ENCODE measurements at regions not wholly inside any gene's neighbourhood (a gene's known extent, or its start where the extent isn't known, plus 50 kb on each side); places are given as distances from the start of the nearest gene placed in this dataset.
"Not testable (repeated sequence)": the region's sequence is repeated elsewhere in the genome, so short reads cannot be mapped to it uniquely, and the experiment has no call there.

- Histone ChIP-seq H3K36me3 (no peaks in the 10 kb centered on the region), H3K9me3 (replicated peaks) (no peaks in the 10 kb centered on the region), H3K27ac (no peak overlapping the region), H3K4me3 (no peak overlapping the region), H3K4me1 (no peaks in the 10 kb centered on the region), H3K27me3 (no peaks in the 10 kb centered on the region)
- no peak for DNase-seq
These were observed 134.0 kb downstream of the ATPSCKMT start for GRCh38 chr5:10115669-10116068.

- peak in 1 of 2 experiments; percentile 51 for DNase-seq
- no peak overlapping the region for H3K4me3 ChIP-seq
- no peaks in the 10 kb centered on the region for H3K36me3 ChIP-seq
- H3K27ac ChIP-seq = no peak overlapping the region
- H3K4me1 ChIP-seq = no peaks in the 10 kb centered on the region
- no peaks in the 10 kb centered on the region for H3K27me3 ChIP-seq
- H3K9me3 ChIP-seq (replicated peaks) = no peaks in the 10 kb centered on the region
These were observed 138.1 kb downstream of the ATPSCKMT start for GRCh38 chr5:10111571-10111970.

DNA sequence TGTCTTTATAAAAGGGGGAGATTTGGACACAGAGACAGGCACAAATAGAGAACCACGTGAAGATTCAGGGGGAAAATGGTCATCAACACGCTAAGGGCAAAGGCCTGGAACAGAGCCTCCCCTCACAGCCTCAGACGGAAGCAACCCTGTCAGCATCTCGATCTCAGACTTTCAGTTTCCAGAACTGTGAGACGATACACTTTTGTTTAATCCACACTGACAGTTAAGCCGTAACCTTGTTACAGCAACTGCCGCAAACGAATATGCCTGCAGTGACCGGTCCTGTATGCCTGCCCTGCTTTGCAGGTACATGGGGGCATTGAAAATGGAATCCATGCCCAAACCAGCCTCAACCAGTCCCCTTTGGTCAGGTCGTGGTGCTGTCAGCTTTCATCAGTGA, 139.5 kb downstream of the ATPSCKMT start:
- Histone ChIP-seq H3K27ac (no peak overlapping the region), H3K27me3 (no peaks in the 10 kb centered on the region), H3K4me3 (no peak overlapping the region), H3K36me3 (no peaks in the 10 kb centered on the region), H3K9me3 (replicated peaks) (no peaks in the 10 kb centered on the region), H3K4me1 (no peaks in the 10 kb centered on the region)
- DNase-seq = no peak

DNA sequence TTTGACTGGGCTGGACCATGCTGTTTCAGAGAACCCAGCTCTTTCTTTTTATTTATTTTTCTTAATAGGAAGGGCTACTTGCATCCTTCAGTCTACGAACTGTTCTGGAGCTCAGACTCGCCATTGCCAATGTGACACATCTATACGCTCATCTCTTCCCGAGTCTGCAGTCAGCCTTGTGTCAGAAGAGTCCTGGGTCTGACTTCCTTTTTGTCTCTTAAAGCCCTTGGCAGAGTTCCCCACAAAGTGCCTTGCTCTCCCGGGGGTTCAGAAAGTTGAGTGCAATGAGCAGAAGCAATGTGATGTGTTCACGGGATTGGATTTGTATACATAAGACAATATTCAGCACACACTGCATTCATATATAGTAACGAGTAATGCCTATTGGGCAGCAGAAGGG, 140.4 kb downstream of the ATPSCKMT start:
- no peak overlapping the region for H3K4me3 ChIP-seq
- H3K9me3 ChIP-seq (replicated peaks) = no peaks in the 10 kb centered on the region
- no peaks in the 10 kb centered on the region for H3K4me1 ChIP-seq
- H3K36me3 ChIP-seq = no peaks in the 10 kb centered on the region
- DNase-seq = no peak
- H3K27me3 ChIP-seq = no peaks in the 10 kb centered on the region
- H3K27ac ChIP-seq = no peak overlapping the region

GRCh38 chr5:10106806-10107205, 142.9 kb downstream of the ATPSCKMT start:
- DNase-seq = no peak
- H3K9me3 ChIP-seq (replicated peaks) = no peaks in the 10 kb centered on the region
- H3K27ac ChIP-seq = no peak overlapping the region
- no peaks in the 10 kb centered on the region for H3K4me1 ChIP-seq
- no peak overlapping the region for H3K4me3 ChIP-seq
- no peaks in the 10 kb centered on the region for H3K36me3 ChIP-seq
- no peaks in the 10 kb centered on the region for H3K27me3 ChIP-seq

DNA sequence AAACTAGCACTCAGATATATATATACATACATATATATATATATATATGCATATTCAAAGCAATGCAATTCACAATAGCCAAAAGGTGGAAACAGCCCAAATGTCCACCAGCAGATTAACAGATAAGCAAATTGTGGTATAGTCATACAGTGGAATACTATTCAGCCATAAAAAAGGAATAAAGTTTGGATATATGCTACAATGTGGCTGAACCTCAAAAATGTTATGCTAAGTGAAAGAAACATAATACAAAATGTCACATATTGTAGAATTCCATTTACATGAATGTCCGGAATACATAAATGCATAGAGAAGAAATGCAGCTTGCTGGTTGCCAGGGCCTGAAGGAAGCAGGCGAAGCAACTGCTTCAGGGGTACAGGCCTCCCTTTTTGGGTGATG, 143.4 kb downstream of the ATPSCKMT start:
- Histone ChIP-seq H3K9me3 (replicated peaks) (no peaks in the 10 kb centered on the region), H3K4me1 (no peaks in the 10 kb centered on the region), H3K4me3 (no peak overlapping the region), H3K27ac (no peak overlapping the region), H3K36me3 (no peaks in the 10 kb centered on the region), H3K27me3 (no peaks in the 10 kb centered on the region)
- DNase-seq = no peak

GRCh38 chr5:10102706-10103497, 146.8 kb downstream of the ATPSCKMT start:
- Histone ChIP-seq H3K9me3 (replicated peaks) (no peaks in the 10 kb centered on the region), H3K27me3 (no peaks in the 10 kb centered on the region), H3K4me3 (no peak overlapping the region), H3K36me3 (no peaks in the 10 kb centered on the region), H3K27ac (no peak overlapping the region), H3K4me1 (no peaks in the 10 kb centered on the region)
- no peak for DNase-seq

GRCh38 chr5:10102235-10102634, 147.5 kb downstream of the ATPSCKMT start:
- not testable (repeated sequence) for H3K4me3 ChIP-seq; H3K4me1 ChIP-seq; DNase-seq; H3K9me3 ChIP-seq (replicated peaks); H3K27ac ChIP-seq; H3K36me3 ChIP-seq; H3K27me3 ChIP-seq

GRCh38 chr5:10099548-10099947, 150.1 kb downstream of the ATPSCKMT start:
- no peaks in the 10 kb centered on the region for H3K27me3 ChIP-seq
- H3K4me3 ChIP-seq = no peak overlapping the region
- H3K36me3 ChIP-seq = no peaks in the 10 kb centered on the region
- H3K4me1 ChIP-seq = no peaks in the 10 kb centered on the region
- H3K9me3 ChIP-seq (replicated peaks) = no peaks in the 10 kb centered on the region
- no peak for DNase-seq
- no peak overlapping the region for H3K27ac ChIP-seq

GRCh38 chr5:10091701-10092100, 158.0 kb downstream of the ATPSCKMT start:
- Histone ChIP-seq H3K27ac (no peak overlapping the region), H3K36me3 (no peaks in the 10 kb centered on the region)
- DNase-seq = peak in 1 of 2 experiments; percentile 1

DNA sequence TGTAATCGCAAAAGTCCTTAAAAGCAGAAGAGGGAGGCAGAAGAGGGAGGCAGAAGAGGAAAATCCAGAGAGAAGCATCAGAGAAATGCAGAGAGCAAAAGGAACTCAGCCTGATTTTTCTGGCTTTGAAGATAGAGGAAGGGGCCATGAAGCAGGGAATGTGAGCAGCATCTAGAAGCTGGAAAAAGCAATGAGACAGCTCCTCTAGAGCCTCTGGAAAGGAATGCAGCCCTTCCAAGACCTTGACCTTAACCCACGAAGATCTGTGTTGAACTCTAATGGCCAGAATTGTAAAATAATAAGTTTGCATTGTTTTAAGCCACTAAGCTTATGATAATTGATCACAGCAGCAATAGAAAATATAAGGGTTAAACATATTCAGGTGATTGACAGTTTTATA, 159.6 kb downstream of the ATPSCKMT start:
- H3K4me3 ChIP-seq = no peak overlapping the region
- H3K9me3 ChIP-seq (replicated peaks) = no peaks in the 10 kb centered on the region
- no peaks in the 10 kb centered on the region for H3K4me1 ChIP-seq
- DNase-seq = no peak
- H3K27ac ChIP-seq = no peak overlapping the region
- H3K36me3 ChIP-seq = no peaks in the 10 kb centered on the region
- H3K27me3 ChIP-seq = no peaks in the 10 kb centered on the region

More at GRCh38 chr5:10091701-10092100, 158.0 kb downstream of the ATPSCKMT start:
- no peaks in the 10 kb centered on the region for H3K4me1 ChIP-seq
- no peaks in the 10 kb centered on the region for H3K27me3 ChIP-seq
- H3K9me3 ChIP-seq (replicated peaks) = no peaks in the 10 kb centered on the region
- H3K4me3 ChIP-seq = no peak overlapping the region

DNA sequence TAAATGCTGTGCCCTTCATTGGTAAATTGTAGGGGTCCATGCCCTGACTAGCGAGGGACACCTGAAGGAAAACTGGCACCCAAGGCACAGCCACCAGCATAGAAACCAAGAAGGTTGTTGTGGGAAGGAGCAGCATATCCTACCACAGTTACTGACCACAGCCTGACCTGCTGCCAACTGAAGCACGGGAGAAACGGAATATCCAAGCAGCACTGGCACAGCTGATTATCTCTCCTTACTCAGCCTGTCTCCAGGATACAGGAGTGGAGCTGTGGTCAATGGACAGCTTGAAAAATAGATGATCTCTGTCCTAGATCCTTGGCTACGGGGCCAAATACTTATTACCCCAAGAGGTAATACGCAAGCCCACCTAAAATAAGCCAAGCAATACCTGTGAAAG, 164.5 kb downstream of the ATPSCKMT start:
- no peak for DNase-seq
- no peaks in the 10 kb centered on the region for H3K9me3 ChIP-seq (replicated peaks)
- H3K4me1 ChIP-seq = no peaks in the 10 kb centered on the region

DNA sequence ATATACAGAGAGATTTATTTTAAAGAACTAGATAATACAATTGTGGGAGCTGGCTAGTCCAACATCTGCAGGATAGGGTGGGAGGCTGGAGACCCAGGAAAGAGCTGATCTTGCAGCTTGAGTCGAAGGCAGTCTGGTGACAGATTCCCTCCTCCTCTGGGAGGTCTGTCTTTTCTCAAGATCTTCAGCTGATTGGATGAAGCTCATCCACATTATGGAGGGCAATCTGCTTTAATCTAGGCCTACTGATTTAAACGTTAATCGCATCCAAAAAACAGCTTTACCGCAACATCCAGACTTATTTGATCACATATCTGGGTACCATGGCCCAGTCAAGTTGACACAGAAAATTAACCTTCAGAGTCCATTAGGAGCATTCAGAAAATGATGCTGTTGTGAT, 168.1 kb downstream of the ATPSCKMT start:
- Histone ChIP-seq H3K36me3 (no peaks in the 10 kb centered on the region), H3K9me3 (replicated peaks) (no peaks in the 10 kb centered on the region), H3K4me3 (no peak overlapping the region), H3K27ac (no peak overlapping the region), H3K27me3 (no peaks in the 10 kb centered on the region), H3K4me1 (no peaks in the 10 kb centered on the region)
- DNase-seq = no peak

More for the DNA sequence above, 164.5 kb downstream of the ATPSCKMT start:
- Histone ChIP-seq H3K27me3 (no peaks in the 10 kb centered on the region), H3K4me3 (no peak overlapping the region), H3K36me3 (no peaks in the 10 kb centered on the region), H3K27ac (no peak overlapping the region)

- Histone ChIP-seq H3K36me3 (no peaks in the 10 kb centered on the region), H3K27me3 (no peaks in the 10 kb centered on the region), H3K27ac (no peak overlapping the region), H3K4me3 (no peak overlapping the region), H3K4me1 (no peaks in the 10 kb centered on the region), H3K9me3 (replicated peaks) (no peaks in the 10 kb centered on the region)
- no peak for DNase-seq
These were observed 171.7 kb downstream of the ATPSCKMT start for GRCh38 chr5:10077791-10078545.

DNA sequence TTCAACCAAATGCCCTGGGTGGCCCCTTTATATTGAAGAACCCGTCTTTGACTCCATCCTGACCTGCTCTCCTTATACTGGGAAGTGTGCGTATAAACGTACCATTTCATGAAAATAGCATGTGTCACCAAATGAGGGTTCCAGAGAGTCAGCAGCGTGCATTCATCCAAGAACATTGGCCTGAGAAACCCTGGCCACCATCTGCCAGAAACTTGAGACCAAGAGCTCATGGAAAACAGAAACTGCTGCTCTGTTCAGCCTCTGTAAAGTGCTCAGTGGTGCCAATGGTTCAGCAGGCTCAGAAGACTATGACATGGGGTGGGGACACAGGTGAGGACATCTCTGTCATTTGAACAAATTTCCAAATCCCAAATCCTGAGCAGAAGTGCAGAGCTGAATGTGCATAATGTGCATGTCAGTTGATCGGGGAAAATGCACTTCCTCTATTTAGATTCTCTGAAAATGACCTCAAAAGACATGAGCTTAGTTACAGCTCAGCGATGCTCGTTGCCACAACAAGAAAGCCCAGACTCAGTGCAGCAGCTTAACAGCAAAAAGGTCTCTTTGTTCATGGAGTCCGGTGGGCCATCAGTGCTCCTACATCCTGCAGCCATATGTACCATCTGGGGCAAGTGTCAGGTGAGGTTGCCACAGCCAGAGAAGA, 176.1 kb downstream of the ATPSCKMT start:
- Histone ChIP-seq H3K27me3 (no peaks in the 10 kb centered on the region), H3K36me3 (no peaks in the 10 kb centered on the region), H3K27ac (no peak overlapping the region), H3K4me3 (no peak overlapping the region), H3K4me1 (no peaks in the 10 kb centered on the region), H3K9me3 (replicated peaks) (no peaks in the 10 kb centered on the region)
- no peak for DNase-seq

All from SJCRH30 (cell line).